Fibroblast of villous mesenchyme (primary cell): ENCODE measurements at regions not wholly inside any gene's neighbourhood (a gene's known extent, or its start where the extent isn't known, plus 50 kb on each side); places are given as distances from the start of the nearest gene placed in this dataset.

Experiments used
- DNase-seq: peaks from one replicate; pipeline ENCODE4 v3.0.0-alpha.2; 2010; ENCODE audit warnings: low read depth
- H3K4me3 ChIP-seq: 2 replicates; pipeline ENCODE4 v1.5.1; 2011; ENCODE audit warnings: low read depth, mild to moderate bottlenecking, low read length
- TF ChIP-seq, protein P1 (sequence below): IDR thresholded peaks from 2 replicates; pipeline ENCODE4 v1.5.1; 2012; ENCODE audit warnings: low read depth, mild to moderate bottlenecking, low read length; ENCODE audit not compliant: insufficient read depth

DNA sequence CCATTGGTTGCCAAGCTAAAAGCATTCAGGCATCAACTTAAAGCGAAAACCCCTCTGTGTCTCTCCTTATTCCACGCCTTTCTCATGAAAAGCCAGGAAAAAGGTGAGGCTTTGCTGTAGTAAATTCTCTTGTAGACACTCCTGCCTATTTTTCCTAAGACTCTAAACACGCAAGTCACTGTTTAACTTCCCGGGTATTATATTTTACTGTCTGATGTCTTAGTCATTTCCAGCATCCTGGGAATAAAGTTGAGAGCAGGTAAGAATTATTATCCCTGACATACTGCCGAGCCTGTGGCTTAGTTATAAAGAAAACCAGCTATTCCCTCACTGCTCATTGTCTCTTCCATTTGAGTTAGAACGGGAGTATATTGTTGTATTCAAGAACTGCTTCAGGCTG is 112.4 kb upstream of the GATA6 start:
- no peak overlapping the region for H3K4me3 ChIP-seq
- no peak for DNase-seq
- TF ChIP-seq, protein P1, sequence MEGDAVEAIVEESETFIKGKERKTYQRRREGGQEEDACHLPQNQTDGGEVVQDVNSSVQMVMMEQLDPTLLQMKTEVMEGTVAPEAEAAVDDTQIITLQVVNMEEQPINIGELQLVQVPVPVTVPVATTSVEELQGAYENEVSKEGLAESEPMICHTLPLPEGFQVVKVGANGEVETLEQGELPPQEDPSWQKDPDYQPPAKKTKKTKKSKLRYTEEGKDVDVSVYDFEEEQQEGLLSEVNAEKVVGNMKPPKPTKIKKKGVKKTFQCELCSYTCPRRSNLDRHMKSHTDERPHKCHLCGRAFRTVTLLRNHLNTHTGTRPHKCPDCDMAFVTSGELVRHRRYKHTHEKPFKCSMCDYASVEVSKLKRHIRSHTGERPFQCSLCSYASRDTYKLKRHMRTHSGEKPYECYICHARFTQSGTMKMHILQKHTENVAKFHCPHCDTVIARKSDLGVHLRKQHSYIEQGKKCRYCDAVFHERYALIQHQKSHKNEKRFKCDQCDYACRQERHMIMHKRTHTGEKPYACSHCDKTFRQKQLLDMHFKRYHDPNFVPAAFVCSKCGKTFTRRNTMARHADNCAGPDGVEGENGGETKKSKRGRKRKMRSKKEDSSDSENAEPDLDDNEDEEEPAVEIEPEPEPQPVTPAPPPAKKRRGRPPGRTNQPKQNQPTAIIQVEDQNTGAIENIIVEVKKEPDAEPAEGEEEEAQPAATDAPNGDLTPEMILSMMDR: no peak

DNA sequence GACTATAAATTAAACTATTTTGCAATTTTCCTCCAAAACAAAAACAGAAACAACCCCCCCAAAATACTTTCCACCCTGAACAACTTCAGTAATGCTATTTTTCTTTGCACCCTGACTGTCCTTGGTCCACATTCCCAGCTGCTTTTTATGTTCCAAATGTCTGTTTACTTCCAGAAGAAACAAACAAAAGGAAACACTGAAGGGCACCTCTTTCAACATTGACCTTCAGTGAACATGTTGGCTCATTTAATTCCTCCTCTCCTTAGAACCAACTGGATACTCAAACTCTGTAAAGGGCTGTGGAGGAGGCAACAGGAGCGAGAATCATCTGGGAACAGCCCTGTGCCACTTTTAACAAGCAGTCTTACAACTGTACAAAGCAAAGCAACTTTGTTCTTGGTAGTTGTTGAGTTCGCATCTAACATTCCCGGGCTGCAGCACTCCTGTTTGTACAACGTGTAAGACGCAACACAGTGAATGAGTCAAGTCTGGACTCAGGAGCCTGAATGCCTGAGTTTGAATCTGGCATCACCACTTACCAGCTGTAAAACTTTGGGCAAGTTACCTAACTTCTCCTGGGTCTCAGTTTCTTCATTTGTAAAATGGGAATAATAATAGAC is 111.4 kb upstream of the GATA6 start:
- DNase-seq: peak; percentile 15
- TF ChIP-seq, protein P1: no peak
- no peak overlapping the region for H3K4me3 ChIP-seq

DNA sequence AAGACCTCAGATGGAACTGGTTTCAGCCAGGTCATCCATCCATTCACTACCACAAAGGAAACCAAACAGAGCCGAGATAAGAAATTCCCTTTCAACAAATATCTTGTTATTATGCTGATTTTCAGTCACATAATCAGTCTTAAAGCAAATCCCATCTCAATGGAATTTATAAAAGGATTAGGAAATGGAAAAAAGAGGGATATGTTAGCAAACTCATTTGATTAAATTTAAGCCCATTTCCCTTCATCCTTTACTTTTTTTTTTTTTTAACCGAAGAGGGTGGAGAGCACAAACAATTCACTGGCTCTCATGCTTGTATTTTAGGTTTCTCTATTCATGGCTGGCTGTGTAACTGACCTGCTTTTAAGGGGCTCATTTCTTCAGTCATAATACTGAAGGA is 109.0 kb upstream of the GATA6 start:
- no peak overlapping the region for H3K4me3 ChIP-seq
- TF ChIP-seq, protein P1: no peak
- no peak for DNase-seq

DNA sequence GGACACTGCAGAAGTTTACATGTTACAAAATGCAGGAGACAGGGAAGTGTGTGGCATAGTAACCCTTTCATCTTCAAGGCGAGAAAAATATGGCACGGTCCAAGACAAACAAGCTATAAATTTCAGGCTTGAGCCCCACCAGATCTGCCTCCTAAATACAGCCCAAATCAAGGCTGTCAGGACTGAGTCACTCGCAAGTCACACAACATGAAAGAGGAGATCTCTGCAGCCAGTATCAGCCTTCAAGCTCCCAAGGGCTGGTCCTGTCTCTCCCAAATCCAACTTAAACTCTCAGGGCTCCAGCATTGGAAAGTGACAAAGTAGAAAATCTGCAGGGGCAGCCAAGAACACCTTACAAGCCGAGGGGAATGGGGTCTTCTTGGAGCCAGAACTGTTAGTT is 106.3 kb upstream of the GATA6 start:
- no peak for DNase-seq
- TF ChIP-seq, protein P1: no peak
- no peak overlapping the region for H3K4me3 ChIP-seq

DNA sequence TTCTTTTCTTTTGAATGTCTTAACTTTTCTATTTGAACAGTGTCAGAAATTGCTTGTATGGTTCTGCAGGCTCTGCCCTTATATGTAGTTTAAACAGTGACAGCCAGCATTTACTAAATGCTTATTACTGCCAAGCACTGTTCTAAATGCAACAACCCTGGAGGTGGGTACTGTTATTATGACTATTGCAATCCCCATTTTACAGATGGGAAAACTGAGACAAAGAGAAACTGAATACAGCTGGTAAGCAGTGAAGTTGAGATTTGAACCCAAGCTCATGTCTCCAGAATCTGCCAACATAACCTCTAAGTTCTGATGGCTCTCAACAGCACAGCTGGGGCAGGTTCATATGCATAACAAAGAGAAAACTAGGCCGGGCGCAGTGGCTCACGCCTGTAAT is 105.7 kb upstream of the GATA6 start:
- TF ChIP-seq, protein P1: no peak
- DNase-seq: no peak
- H3K4me3 ChIP-seq: no peak overlapping the region

DNA sequence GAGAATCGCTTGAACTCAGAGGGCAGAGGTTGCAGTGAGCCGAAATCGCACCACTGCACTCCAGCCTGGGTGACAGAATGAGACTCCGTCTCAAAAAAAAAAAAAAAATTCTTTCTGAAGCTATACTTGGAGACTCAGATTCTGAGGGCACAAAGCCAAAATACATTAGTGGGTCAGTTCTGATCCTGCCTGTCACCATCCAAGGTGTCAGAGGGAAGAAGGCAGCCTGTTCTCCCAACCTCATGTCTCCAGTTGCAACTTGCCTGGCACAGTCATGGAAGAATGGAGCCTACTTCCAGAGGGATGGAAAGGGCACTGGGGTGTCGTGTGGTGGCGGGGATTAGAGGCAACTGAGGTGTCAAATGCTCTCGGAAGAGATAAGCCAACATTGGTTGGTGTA is 104.8 kb upstream of the GATA6 start:
- DNase-seq: no peak
- TF ChIP-seq, protein P1: no peak
- H3K4me3 ChIP-seq: no peak overlapping the region

DNA sequence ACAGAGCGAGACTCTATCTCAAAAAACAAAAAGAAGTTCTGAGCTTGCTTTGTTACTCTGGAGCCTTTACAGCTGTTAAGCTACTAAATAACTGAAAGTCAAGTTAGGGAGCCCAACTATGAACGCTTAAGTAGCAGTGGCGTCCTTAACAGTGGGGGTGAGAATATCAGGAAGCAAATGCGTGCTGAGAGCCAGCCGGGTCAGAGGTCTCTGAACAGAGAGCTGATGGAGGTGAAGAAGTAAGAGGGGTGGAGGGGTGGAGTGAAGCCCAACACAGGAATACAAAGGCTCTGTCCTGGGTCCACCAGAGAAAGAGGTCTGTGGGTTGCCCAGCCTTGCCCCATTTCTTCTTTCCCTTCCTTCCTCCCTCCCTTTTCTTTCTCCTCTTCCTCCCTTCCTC is 104.1 kb upstream of the GATA6 start:
- TF ChIP-seq, protein P1: no peak
- H3K4me3 ChIP-seq: no peak overlapping the region
- DNase-seq: no peak
